ENCODE measurements at regions not wholly inside any gene's neighbourhood (a gene's known extent, or its start where the extent isn't known, plus 50 kb on each side); places are given as distances from the start of the nearest gene placed in this dataset.
"Not testable (repeated sequence)": the region's sequence is repeated elsewhere in the genome, so short reads cannot be mapped to it uniquely, and the experiment has no call there.

DNA sequence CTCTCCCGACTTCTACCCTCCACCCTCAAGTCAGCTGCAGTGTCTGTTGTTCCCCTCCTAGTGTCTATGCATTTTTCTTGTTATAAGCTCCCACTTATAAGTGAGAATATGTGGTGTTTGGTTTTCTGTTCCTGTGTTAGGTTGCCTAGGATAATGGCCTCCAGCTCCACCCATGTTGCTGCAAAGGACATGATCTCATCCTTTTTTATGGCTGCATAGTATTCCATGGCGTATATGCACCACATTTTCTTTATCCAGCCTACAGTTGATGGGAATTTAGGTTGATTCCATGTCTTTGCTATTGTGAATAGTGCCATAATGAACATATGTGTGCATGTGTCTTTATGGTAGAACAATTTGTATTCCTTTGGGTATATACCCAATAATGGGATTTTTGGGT lies 80.7 kb downstream of the SPTSSA start:
- DNase-seq: not testable (repeated sequence)

DNA sequence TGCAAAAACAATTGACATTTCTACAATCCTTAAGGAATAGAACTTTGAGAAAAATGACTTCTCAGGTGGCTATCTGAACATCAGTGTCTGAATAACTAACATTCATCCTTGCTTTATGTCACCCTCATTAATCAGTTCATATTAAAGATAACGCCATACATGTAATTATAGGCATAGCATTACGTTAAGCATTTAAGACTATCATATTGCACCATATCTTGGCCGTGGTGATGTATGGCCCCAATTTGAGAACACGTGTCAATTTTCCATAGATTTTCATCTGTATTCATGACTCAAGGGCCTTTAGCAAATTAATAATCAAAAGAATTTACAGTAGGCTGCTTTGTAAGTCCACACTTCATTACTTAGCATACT lies 81.6 kb downstream of the SPTSSA start:
- no peak for DNase-seq

DNA sequence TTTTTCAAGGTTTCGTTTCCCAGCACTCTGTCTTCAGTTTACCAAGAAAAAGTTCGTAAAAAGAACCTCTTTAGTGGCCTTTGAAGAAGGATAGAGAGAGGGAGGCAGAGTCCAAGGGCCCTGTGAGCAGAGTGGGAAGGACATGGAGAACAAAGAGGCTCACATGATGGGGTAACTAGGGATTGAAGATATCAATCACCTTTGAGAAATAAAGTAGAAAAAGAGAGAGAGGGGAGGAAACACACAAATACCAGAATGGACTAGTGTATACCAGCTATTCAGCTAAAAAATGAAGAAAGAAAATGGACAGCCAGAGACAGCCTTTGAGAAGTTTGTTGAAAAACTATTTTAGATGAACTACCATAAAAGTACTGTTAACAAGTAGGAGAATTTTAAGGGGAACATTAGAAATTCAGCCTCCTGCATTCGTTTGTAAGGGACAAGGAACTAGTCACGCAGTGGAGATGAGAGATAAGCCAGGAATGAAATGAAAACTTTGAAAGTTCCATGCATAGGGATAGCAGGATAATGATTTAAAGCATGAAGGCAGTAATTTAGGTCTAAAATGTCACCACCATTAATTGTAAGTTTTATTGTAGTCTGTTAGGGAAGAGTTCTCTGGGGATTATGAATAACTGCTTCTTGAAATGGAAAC lies 82.1 kb downstream of the SPTSSA start:
- DNase-seq: no peak

DNA sequence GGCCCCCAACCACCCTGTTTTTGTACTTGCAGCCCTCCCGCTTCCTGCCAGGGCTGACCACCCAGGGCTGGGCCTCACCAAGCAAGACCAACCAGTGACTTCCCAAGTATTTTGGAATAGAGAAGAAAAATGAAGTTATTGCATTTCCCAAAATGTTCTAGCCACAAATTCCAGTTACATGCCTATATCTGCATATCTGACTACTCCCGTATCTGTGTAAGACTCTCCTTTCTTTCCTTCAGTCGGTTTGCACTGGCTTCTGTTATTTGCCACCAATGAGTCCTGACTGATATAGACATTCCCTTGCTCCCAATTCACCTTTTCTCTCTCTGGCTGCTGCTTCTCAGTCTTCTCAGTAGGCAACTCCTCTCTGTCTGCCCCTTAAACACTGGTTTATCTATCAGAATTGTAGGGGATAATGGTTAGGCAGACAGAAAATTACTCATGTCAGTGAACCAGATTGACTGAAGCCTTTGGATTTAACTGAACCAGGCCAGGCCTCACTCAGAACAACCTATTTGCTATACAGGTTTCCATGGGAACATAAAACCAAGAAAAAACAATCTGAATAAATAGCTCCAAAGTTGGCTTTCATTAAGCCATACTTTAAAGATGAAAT lies 85.3 kb downstream of the SPTSSA start:
- DNase-seq: no peak

DNA sequence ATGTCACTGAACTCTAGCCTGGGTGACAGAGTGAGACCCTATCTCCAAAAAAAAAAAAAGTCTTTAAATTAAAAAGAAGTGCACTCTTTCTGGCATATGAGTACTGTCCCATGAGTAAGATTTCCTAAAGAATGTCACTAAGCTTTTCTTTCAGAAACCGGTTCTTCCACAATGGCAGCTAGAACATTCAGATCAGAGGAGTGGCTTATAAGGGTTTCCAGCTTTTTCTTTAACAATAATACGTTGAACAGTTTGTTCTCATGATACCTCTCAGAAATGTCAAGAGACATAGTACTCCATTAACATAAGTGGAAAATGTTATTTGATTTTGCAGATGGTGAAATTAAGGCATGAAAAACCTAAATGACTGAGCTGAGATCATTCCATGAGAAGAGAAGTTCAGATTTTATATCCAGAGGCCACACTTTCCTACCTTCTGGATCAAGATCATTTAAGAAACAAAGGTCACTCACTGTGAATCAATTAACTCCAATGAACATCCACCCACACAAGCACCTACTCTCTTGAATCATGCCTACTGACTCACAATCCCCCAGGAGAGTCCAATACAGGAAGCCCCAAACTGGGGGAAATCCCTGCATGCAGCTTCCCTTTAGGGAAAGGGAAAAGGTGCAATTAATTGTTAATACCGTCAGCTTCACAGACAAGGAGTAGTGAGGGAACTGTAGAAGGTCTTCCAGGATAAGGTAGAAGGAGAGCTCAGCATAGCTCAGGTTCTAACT lies 86.9 kb downstream of the SPTSSA start:
- DNase-seq: peak; percentile 49 to 72

DNA sequence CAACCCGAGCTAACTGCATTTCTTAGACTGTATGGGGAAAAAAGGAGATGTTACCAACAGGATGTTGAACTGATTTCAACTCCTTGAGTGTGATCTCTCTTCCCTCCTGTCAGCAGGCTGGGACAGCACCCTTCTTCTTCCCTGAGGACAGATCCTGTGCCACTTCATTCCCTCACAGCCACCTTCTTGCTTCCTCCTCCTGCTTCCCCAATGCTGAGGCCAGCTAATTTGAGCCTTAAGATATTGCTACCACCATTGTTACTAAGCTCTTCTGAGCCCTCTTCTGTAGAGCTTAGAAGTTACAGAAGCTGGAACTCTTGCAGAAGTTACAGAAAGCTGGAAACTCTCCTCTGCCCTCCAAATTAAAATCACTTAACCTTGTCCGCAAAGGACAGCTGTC lies 88.8 kb downstream of the SPTSSA start:
- peak; percentile 14 to 48 for DNase-seq

DNA sequence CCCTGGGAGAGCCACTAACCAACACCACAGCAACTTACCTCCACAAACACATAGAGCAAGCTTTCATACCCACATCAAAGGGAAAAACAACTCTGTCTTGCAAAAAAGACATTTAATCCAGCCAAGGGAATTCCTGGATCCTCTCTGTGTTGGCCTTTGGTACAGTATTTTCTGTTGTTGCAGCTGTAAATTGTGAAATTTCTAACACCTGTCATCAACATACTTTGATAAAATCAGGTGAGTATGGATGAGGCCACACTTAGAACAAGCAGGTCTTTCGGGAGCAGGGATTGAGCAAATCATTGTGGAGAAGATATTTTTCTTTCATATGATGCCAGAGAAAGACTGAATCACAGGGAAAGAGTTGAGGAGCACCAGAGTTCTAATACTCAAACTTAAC lies 89.3 kb downstream of the SPTSSA start:
- DNase-seq: no peak

DNA sequence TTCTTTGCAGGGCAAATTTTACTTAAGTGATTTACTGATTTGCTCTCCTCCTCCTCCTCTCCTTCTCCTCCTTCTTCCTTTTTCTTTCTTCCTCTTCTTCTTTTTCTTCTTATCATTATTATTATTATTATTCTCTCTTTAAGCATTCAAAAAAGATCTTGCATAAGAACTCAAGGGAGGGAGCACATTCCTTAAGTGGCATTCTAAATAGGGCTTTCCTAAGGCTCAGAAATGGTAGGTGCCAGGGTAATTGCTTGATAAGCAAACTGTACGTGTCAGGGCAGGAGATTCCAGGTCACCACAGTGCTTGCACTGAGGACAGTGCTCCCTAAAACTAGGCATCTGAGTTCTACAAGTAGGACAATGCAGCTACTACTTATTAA lies 92.4 kb downstream of the SPTSSA start:
- DNase-seq: no peak

DNA sequence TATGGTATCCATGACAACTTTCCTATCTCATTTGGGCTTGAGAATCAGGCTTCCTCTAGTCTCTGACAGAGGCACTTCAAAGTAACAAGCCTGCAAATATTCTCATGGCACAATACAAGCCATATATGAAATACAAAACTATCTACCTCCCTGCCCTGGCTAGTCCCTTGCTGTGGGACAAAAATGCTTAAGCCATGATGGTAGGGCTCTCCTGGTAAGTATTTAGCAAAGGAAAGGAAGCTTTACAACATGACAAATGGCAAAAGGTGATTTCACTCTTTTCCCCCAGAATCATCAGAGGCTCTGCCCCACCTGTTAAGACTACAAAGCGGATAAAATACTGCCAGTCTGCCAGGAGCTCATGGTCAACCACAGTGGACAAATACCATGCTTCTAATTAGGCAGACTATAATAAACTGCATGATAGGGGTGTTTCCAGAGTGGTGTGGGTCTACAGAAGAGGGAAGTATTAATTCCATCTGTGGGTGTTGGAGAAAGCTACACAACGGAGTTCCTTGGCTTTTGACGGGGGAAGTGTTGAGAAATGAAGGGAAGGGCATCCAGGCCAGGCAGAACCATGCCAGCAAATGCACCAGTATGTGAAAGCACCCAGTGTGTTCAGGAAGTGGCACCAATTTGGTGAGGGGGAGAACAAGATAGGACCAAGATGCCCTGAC lies 92.9 kb downstream of the SPTSSA start:
- peak; percentile 75 to 78 for DNase-seq

DNA sequence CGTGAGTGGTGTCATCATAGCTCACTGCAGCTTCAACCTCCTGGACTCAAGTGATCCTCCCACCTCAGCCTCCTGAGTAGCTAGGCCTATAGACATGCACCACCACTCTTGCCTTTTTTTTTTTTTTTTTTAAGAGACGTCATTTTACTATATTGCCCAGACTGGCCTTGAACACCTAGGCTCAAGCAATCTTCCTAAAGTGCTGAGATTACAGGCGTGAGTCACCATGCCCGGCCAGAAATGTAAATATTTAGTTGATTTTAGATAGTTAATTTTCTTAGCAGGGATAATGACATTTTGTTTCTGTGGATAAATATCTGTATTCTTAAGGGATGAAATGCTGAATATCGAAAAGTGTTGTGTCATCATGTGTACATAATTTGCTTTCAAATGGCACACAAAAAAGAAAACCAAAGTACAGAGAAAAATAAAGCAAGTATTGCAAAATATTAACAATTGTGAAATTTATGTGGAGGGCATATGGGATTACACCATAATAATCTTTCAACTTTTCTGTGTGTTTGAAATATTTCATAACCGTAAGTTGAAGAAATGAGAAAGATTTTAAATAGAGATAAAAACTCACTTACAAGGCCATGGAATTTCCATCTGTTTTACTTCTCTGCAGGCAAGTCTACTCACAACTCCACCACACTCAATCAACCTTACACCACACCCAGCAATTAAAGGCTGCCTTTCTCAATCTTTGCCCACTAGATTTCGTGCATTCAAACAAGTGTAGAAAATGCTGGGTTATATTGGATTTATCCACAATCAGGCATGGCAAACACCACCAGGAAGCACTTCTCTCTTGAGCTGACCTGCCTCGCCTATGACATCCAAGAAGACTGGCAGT lies 93.7 kb downstream of the SPTSSA start:
- peak; percentile 13 to 88 for DNase-seq

DNA sequence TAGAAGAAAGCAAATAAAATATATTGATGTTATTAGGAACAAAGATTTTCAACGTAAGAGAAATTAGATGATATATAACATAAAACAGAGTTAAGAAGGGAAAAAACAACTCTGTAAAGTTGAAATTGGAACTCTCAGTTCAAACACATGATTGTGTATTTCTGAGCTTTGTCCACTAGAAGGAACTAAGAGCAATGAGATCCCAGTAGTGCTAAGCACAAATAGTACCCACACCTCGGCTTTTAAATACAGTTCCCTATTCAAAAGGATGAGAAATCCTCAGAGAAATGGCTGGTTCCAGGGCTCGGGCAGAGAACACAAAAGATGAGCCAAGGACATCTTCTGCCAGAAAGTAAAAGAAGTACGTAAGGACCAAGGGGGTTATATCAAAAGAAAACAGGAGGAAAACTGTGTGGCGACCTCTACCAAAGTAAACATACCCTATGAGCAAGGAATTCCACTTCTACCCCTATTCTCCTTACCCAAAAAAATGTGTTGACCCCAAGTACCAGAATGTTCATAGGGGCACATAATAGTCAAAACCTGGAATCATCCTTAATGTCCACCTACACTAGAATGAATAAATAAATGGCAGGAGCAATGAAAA lies 96.6 kb downstream of the SPTSSA start:
- DNase-seq: peak; percentile 44 to 50

DNA sequence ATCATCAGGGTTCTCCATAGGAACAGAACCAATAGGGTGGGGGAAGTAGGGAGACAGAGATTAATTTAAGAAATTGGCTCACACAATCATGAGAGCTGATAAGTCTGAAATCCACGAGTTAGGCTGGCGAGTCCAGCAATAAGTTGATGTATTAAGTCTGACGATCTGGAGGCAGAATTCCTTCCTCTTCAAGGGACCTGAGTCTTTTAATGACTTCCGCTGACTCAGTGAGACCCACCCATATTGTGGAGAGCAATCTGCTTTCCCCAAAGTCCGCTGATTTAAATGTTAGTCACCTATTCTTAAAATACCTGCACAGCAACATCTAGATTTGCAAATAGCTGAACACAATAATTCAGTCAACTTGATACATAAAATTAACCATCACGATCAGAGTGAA lies 97.8 kb downstream of the SPTSSA start:
- DNase-seq: no peak

DNA sequence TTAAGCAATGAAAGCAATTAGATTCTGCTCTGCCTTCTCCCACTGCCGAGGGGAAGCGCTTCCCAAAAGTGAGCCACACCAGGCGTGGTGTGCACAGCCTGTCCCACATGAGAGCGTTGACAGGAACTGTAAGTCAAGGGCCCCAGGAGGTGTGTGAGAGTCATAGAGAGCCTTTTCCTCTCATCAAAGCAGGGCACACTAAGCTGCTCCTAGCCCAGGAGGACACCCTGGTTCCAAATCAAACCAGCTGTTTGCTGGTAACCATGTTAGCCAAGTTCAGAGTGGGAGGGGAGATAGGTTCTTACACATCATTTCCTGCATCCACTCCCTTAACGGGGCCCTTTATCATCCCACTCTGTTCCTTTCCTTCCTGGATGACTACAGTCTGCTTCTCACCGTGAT lies 98.3 kb downstream of the SPTSSA start:
- DNase-seq: peak; percentile 35 to 59

DNA sequence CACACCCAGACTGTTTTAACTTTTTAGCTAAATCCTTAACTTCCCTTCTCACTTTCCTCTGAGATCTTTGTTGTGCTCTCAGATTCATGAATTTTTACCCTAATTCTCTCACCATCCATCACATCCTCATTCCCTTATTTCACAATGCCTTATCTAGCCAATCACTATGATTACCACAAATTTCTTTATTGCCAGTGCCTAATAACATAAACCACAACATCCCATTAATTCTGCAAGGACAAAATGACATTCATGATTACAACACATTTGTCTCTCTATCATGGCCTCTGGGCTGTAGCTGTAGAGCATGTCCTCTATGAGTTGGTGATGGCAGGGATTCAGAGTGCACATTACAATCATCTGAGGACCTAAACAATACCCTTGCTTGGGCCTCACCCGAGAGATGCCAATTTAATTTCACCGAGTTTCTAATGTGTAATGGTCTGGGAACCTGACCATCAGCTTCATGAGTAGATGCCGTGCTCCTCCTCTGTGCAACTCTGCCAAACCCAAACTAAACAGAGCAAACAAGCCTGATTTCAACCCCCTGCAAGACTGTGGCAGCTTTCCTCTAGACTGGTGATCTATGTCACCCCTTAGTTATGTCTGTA lies 99.3 kb downstream of the SPTSSA start:
- DNase-seq: peak; percentile 8 to 45

DNA sequence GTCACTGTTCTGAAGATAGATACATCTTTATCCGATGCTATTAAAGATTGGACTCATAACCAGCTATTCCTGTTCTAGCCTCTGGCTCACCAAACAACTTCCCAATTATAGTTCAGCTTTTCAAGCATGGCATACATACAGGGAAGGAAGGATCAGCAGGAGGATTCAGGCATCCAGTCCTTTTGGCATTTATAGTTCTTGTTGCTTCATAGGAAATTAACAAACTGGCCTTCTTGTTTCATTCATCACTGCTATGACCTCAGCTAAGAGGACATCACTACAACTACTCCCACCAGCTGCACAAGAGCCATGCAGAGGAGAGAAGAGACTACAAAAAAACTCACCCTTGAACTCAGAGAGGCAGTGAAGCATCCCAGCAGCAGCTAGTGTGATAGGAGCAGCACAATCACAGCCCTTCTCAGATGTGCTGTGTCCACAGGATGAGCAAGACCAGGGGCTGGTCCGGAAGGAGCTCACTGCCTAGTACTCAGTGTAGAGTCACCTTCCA lies 100.5 kb downstream of the SPTSSA start:
- peak; percentile 56 to 64 for DNase-seq

DNA sequence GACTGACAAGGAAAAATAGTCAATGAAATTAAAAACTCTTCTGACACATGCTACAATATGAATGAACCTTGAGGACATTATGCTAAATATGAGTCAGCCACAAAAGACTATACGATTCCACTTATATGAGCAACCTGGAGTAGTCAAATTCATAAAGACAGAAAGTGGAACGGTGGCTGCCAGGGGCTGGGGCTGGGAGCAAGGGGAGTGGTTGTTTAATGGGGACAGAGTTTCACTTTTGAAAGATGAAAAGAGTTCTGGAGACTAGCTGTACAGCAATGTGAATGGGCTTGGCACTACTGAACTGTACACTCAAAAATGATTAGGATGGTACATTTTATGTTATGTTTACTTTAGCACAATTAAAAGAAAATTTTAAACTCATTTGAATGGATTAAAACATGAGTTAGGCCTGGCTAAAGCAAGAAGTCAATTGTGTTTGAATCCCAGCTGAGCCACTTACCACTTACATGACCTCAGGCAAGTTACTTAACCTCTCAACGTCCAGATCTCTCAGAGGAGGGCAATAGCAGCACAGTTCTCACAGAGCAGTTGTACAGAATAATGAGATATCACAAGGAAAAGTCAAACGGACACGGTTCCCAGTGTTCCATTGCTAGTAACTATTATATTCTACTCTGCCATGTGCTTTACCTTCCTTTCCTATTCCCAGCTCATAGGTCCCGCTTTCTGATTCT lies 102.5 kb downstream of the SPTSSA start:
- no peak for DNase-seq

DNA sequence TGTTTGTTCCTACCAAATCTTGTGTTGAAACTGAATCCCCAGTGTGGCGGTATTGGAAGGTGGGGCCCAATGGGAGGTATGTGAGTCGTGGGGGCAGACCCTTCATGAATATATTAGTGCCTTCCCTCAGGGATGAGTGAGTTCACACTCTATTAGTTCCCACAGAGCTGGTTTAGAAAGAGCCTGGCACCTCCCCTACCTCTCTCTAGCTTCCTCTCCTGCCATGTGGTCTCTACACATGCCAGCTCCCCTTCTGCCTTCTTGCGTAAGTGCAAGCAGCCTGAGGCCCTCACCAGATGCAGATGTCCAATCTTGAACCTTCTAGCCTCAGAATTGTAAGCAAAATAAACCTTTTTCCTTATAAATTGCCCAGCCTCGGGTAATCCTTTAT lies 105.8 kb downstream of the SPTSSA start:
- peak in 1 of 2 donors; percentile 27 for DNase-seq

DNA sequence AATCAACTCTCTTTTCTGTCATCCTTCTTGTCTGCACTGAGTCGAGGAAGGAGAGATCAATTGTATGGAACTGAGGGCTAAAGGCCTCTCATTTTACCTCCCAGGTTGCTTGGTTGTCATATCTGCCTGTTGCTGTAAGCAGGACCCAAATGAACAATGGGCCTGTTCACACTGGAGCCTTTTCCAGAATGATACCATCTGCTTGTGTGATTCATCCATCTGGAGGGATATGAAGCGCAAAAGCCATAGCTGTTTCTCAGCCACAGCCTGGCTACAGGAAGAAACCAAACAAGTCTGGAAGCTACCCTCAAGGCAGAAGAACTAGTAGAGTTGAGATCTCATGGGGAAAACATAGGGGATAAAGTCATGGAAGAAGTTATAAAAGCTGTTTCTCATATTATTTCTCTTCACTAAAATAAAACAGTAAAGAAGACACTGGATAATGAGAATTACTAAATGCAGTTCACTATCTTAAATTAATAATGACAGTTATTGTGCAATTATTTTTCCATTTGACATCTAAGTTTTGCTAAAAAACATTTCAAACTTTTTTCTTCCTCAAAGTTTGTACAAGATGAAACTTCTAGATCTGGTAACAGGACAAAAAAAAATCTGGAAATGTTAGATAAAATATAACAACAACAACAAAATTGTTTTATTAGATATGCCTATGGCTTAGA lies 106.3 kb downstream of the SPTSSA start:
- DNase-seq: no peak

DNA sequence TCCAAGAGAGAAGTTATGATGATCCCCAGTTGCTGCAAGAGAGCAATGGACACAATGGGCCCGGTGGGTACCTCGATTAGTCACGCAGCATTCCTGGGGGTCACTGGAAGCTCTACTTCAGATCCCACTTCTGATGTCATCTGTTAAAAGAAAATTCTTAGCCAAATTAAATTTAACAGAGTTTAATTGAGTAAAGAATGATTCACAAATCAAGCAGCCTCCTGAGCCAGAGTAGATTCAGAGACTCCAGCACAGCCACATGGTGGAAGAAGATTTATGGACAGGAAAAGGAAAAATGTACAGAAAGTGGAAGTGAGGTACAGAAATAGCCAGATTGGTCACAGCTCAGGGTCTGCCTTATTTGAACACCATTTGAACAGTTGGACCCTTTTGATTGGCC lies 107.5 kb downstream of the SPTSSA start:
- no peak for DNase-seq

DNA sequence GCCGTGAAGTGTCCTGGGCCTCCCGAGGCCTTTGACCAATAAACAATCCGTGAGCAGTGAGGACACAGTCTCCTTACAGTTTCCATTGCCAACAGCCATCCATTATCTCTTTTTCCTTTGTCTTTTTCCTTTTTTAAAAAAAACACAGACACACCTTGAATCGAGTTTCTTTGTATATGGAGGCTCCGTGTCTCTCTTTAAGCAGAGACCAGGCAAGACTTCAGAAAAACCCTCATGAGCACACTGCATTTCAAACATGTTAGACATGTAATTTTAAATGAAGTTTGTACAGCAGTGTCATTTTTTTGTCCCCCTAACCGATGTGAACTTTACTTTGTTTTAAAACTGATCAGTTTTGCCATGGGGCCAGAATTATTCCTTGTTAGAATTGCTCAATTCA lies 111.1 kb downstream of the SPTSSA start:
- DNase-seq: no peak

All from inflammatory macrophage (primary cell).